K562 (cell line): ENCODE measurements at regions not wholly inside any gene's neighbourhood (a gene's known extent, or its start where the extent isn't known, plus 50 kb on each side); places are given as distances from the start of the nearest gene placed in this dataset. TPM values are rescaled to one million over a fixed set of nuclear protein-coding genes. Genes with fewer than 3 reads are reported as not detected.

ENCODE experiments used
- small RNA-seq: library from RNA; depleted of rRNA; stranded (forward); fragments of <200 nt; gene quantifications from one replicate; pipeline ENCODE3, GENCODE V24; 2014

Small RNA genes lying in the stretch of these regions (small RNA-seq; reads per million reads assigned to genes)
- not detected for gene RF00019
